SK-N-MC (cell line): ENCODE measurements at regions not wholly inside any gene's neighbourhood (a gene's known extent, or its start where the extent isn't known, plus 50 kb on each side); places are given as distances from the start of the nearest gene placed in this dataset.

Experiments
- EZH2 ChIP-seq: fragments of 200-600 bp; sonication (generic); IDR thresholded peaks from one replicate; pipeline ENCODE4 v1.6.1; 2017; ENCODE audit warnings: antibody characterized with exemption
- FOXP2 ChIP-seq: optimal IDR thresholded peaks from 2 replicates; pipeline ENCODE3; 2011; ENCODE audit warnings: mild to moderate bottlenecking, moderate library complexity; ENCODE audit not compliant: insufficient read depth; ENCODE audit errors: extremely low read length, control extremely low read depth
- POLR2AphosphoS5 ChIP-seq: IDR thresholded peaks from 2 replicates; pipeline ENCODE4 v1.6.1; 2012; ENCODE audit warnings: mild to moderate bottlenecking, low read depth, low read length, borderline replicate concordance

DNA sequence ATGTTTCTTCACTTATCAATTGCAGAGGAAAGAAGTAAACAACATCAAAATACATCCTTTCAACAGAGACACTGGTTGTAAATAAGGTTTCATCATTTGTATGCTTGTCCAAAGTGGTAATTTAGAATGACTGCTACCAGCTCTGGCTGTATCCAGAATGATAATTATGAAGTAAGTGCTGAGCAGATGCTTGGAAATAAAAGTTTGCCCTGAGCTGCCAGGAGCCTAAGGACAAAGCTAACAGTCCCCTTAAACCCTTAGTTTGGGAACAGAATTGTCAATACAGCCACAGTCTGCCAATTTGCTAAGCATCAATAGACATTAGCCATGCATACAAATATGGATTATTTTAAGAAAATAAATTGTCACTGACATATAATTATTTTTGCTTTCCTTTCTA is 147.0 kb upstream of the SLC13A1 start:
- TF ChIP-seq POLR2AphosphoS5 = no peak
- TF ChIP-seq EZH2 = no peak
- no peak for TF ChIP-seq FOXP2
